SU-DHL-6 (cell line): ENCODE measurements at regions not wholly inside any gene's neighbourhood (a gene's known extent, or its start where the extent isn't known, plus 50 kb on each side); places are given as distances from the start of the nearest gene placed in this dataset.

ENCODE experiments used
- EZH2phosphoT487 ChIP-seq: fragments of 200-600 bp; sonication (generic), shearing (Covaris generic); conservative IDR thresholded peaks from 2 replicates; pipeline ENCODE4 v1.6.1; 2018; ENCODE audit warnings: mild to moderate bottlenecking, antibody characterized with exemption, low read length, moderate library complexity, mixed read lengths
- TF ChIP-seq, protein P1 (sequence below): fragments of 200-600 bp; sonication (generic); IDR thresholded peaks from one replicate; pipeline ENCODE4 v1.5.1; 2017; ENCODE audit warnings: antibody characterized with exemption, mild to moderate bottlenecking, low read length, moderate library complexity; ENCODE audit not compliant: insufficient read depth, poor library complexity, severe bottlenecking

DNA sequence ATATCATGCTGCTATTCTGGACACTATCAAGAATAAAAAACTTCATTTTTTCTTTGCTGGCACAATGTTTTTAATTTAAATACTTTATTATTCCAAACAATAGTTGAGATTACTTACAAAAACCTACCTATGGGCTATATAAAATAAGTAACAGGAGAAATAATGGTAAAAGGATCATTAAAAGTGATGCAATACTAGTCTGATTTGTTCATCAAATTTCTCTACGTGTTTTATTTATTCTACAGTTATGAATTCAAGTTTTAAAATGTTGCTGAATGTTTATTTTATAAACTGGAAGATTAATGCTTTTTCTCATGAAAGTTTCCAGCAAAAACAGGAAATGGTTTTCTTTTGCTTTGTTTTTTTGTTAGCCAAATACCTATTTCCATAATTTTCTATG lies 662.4 kb upstream of the BRINP3 start:
- TF ChIP-seq, protein P1, sequence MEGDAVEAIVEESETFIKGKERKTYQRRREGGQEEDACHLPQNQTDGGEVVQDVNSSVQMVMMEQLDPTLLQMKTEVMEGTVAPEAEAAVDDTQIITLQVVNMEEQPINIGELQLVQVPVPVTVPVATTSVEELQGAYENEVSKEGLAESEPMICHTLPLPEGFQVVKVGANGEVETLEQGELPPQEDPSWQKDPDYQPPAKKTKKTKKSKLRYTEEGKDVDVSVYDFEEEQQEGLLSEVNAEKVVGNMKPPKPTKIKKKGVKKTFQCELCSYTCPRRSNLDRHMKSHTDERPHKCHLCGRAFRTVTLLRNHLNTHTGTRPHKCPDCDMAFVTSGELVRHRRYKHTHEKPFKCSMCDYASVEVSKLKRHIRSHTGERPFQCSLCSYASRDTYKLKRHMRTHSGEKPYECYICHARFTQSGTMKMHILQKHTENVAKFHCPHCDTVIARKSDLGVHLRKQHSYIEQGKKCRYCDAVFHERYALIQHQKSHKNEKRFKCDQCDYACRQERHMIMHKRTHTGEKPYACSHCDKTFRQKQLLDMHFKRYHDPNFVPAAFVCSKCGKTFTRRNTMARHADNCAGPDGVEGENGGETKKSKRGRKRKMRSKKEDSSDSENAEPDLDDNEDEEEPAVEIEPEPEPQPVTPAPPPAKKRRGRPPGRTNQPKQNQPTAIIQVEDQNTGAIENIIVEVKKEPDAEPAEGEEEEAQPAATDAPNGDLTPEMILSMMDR, result no peak
- no peak for TF ChIP-seq EZH2phosphoT487
